ENCODE measurements at regions not wholly inside any gene's neighbourhood (a gene's known extent, or its start where the extent isn't known, plus 50 kb on each side); places are given as distances from the start of the nearest gene placed in this dataset.

DNA sequence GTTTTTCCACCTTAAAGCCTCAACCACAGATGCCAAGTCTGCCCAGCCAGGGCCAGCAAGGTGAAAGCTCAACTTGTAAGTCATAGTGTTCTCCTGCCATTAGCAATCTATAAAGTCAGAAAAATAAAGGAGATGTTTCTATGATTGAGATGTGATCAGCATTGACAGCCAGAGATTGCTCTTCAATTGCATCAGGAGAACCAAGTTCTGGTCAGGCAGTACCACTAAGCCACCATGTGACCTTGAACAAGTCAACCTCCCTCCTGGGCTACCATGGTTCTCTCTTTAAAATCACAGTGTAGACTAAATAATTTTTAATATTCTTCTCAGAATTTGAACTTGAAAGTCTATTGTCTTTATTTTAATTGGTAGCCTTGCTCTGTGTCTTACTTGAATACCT, 220.3 kb upstream of the HES1 start:
- Histone ChIP-seq H3K36me3 (ENCODE audit: insufficient read depth, low read length) (no peaks in the 10 kb centered on the region), H3K4me2 (ENCODE audit: low read depth, low read length, poor library complexity, severe bottlenecking) (no peak overlapping the region), H3F3A (ENCODE audit: low read depth) (peaks cover 7% of the 10 kb centered on the region), H3K4me3 (ENCODE audit: low read length, poor library complexity, severe bottlenecking) (no peak overlapping the region), H4K20me1 (ENCODE audit: insufficient read depth, low read length, poor library complexity, severe bottlenecking) (no peaks in the 10 kb centered on the region), H3K4me1 (ENCODE audit: insufficient read depth, low read length, poor library complexity, severe bottlenecking) (peaks cover 59% of the 10 kb centered on the region), H3K9ac (ENCODE audit: low read depth, low read length, poor library complexity, severe bottlenecking) (no peak overlapping the region), H2AFZ (ENCODE audit: low read length) (no peak overlapping the region), H3K9me3 (ENCODE audit: insufficient read depth, low read depth, low read length) (no peaks in the 10 kb centered on the region), H3K27me3 (ENCODE audit: insufficient read depth, low read length, poor library complexity, severe bottlenecking) (no peaks in the 10 kb centered on the region), H3K9me2 (replicated peaks; ENCODE audit: low read depth, low read length) (no peaks in the 10 kb centered on the region), H3K79me2 (ENCODE audit: insufficient read depth, low read length) (no peaks in the 10 kb centered on the region)
- TF ChIP-seq, protein P1, sequence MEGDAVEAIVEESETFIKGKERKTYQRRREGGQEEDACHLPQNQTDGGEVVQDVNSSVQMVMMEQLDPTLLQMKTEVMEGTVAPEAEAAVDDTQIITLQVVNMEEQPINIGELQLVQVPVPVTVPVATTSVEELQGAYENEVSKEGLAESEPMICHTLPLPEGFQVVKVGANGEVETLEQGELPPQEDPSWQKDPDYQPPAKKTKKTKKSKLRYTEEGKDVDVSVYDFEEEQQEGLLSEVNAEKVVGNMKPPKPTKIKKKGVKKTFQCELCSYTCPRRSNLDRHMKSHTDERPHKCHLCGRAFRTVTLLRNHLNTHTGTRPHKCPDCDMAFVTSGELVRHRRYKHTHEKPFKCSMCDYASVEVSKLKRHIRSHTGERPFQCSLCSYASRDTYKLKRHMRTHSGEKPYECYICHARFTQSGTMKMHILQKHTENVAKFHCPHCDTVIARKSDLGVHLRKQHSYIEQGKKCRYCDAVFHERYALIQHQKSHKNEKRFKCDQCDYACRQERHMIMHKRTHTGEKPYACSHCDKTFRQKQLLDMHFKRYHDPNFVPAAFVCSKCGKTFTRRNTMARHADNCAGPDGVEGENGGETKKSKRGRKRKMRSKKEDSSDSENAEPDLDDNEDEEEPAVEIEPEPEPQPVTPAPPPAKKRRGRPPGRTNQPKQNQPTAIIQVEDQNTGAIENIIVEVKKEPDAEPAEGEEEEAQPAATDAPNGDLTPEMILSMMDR (conservative IDR thresholded peaks at IDR 0.05; ENCODE audit: low read length), result no peak
- TF ChIP-seq EZH2phosphoT487 (IDR thresholded peaks at IDR 0.05; ENCODE audit: borderline replicate concordance), result no peak

DNA sequence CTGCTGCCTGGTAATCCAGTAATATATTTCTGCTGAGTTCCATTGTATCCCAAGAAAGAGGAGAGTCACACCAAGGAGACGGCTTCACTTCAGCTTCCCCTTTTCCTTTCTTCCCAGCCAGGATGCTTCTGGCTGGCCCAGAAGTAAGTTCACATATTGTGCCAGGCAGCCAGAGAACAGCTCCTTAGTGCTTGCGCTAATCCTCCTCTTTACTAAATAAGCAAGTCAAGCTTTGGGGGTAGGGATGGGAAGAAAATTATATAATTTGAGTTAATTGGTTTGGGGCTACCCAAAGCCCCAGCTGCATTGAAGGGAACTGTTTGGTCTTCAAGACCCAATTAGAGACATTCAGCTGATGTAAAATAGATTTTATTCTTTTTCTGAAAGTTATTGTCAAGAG, 218.8 kb upstream of the HES1 start:
- no peak overlapping the region for H3K4me2 ChIP-seq (ENCODE audit: low read depth, low read length, poor library complexity, severe bottlenecking)
- no peaks in the 10 kb centered on the region for H3K79me2 ChIP-seq (ENCODE audit: insufficient read depth, low read length)
- H4K20me1 ChIP-seq (ENCODE audit: insufficient read depth, low read length, poor library complexity, severe bottlenecking), result no peaks in the 10 kb centered on the region
- no peak for TF ChIP-seq EZH2phosphoT487 (IDR thresholded peaks at IDR 0.05; ENCODE audit: borderline replicate concordance)
- TF ChIP-seq, protein P1 (conservative IDR thresholded peaks at IDR 0.05; ENCODE audit: low read length), result no peak
- no peaks in the 10 kb centered on the region for H3F3A ChIP-seq (ENCODE audit: low read depth)
- H3K9ac ChIP-seq (ENCODE audit: low read depth, low read length, poor library complexity, severe bottlenecking), result no peak overlapping the region
- no peak overlapping the region for H2AFZ ChIP-seq (ENCODE audit: low read length)
- peaks cover 54% of the 10 kb centered on the region for H3K4me1 ChIP-seq (ENCODE audit: insufficient read depth, low read length, poor library complexity, severe bottlenecking)
- no peaks in the 10 kb centered on the region for H3K9me3 ChIP-seq (ENCODE audit: insufficient read depth, low read depth, low read length)
- no peaks in the 10 kb centered on the region for H3K27me3 ChIP-seq (ENCODE audit: insufficient read depth, low read length, poor library complexity, severe bottlenecking)
- no peaks in the 10 kb centered on the region for H3K36me3 ChIP-seq (ENCODE audit: insufficient read depth, low read length)
- no peaks in the 10 kb centered on the region for H3K9me2 ChIP-seq (replicated peaks; ENCODE audit: low read depth, low read length)
- H3K4me3 ChIP-seq (ENCODE audit: low read length, poor library complexity, severe bottlenecking), result no peak overlapping the region

DNA sequence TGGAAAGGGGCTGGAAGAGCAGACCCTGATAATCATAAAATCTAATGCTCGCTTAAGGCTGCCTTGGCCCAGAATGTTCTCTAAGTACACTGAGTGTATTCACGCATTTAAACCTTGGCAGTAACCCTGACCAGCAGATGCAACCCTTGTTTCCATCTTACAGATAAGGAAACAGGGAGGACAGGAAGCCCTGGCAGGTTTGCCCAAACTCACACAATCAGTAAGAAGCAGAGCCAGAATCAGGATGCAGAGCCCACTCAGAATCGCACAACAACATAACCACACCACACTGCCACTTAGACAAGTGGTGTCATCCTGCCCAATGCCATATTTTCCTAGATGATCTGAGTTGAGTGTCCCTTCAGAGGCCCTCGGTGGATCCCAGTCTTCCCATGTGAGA, 214.5 kb upstream of the HES1 start:
- H3K79me2 ChIP-seq (ENCODE audit: insufficient read depth, low read length), result no peaks in the 10 kb centered on the region
- no peaks in the 10 kb centered on the region for H3F3A ChIP-seq (ENCODE audit: low read depth)
- TF ChIP-seq EZH2phosphoT487 (IDR thresholded peaks at IDR 0.05; ENCODE audit: borderline replicate concordance), result no peak
- TF ChIP-seq, protein P1 (conservative IDR thresholded peaks at IDR 0.05; ENCODE audit: low read length), result no peak
- H3K4me3 ChIP-seq (ENCODE audit: low read length, poor library complexity, severe bottlenecking), result no peak overlapping the region
- H3K9ac ChIP-seq (ENCODE audit: low read depth, low read length, poor library complexity, severe bottlenecking), result no peak overlapping the region
- H3K9me2 ChIP-seq (replicated peaks; ENCODE audit: low read depth, low read length), result no peaks in the 10 kb centered on the region
- peaks cover 33% of the 10 kb centered on the region for H3K4me1 ChIP-seq (ENCODE audit: insufficient read depth, low read length, poor library complexity, severe bottlenecking)
- no peaks in the 10 kb centered on the region for H3K27me3 ChIP-seq (ENCODE audit: insufficient read depth, low read length, poor library complexity, severe bottlenecking)
- H3K36me3 ChIP-seq (ENCODE audit: insufficient read depth, low read length), result no peaks in the 10 kb centered on the region
- no peaks in the 10 kb centered on the region for H3K9me3 ChIP-seq (ENCODE audit: insufficient read depth, low read depth, low read length)
- H2AFZ ChIP-seq (ENCODE audit: low read length), result no peak overlapping the region
- H4K20me1 ChIP-seq (ENCODE audit: insufficient read depth, low read length, poor library complexity, severe bottlenecking), result no peaks in the 10 kb centered on the region
- H3K4me2 ChIP-seq (ENCODE audit: low read depth, low read length, poor library complexity, severe bottlenecking), result no peak overlapping the region
